Activated CD4-positive, alpha-beta T cell treated with anti-CD3 and anti-CD28 coated beads, Interleukin-2, amount 50 U/mL, for 16 hours (primary cell): ENCODE measurements at regions not wholly inside any gene's neighbourhood (a gene's known extent, or its start where the extent isn't known, plus 50 kb on each side); places are given as distances from the start of the nearest gene placed in this dataset.
"Not testable (repeated sequence)": the region's sequence is repeated elsewhere in the genome, so short reads cannot be mapped to it uniquely, and the experiment has no call there.

Experiments
- DNase-seq: peaks from one replicate; pipeline ENCODE4 v3.0.0-alpha.2; 2020

GRCh38 chr11:57047610-57048009 is 58.9 kb downstream of the OR5AK2 start:
- no peak for DNase-seq

GRCh38 chr11:57049749-57050148 is 61.0 kb downstream of the OR5AK2 start:
- DNase-seq: no peak

GRCh38 chr11:57054817-57055216 is 66.1 kb downstream of the OR5AK2 start:
- no peak for DNase-seq

GRCh38 chr11:57055744-57056143 is 67.0 kb downstream of the OR5AK2 start:
- no peak for DNase-seq

GRCh38 chr11:57056735-57057134 is 68.0 kb downstream of the OR5AK2 start:
- no peak for DNase-seq

- no peak for DNase-seq
Observed at GRCh38 chr11:57057561-57057960, 68.8 kb downstream of the OR5AK2 start.

- DNase-seq: not testable (repeated sequence)
Observed at GRCh38 chr11:57062957-57063356, 74.2 kb downstream of the OR5AK2 start.

- no peak for DNase-seq
Observed at GRCh38 chr11:57069942-57070341, 81.2 kb downstream of the OR5AK2 start.

GRCh38 chr11:57071829-57072228 is 83.1 kb downstream of the OR5AK2 start:
- no peak for DNase-seq

- no peak for DNase-seq
Observed at GRCh38 chr11:57072640-57073039, 83.9 kb downstream of the OR5AK2 start.

GRCh38 chr11:57073128-57073527 is 84.4 kb downstream of the OR5AK2 start:
- DNase-seq: no peak

- no peak for DNase-seq
Observed at GRCh38 chr11:57081356-57081755, 92.6 kb downstream of the OR5AK2 start.

GRCh38 chr11:57082125-57082524 is 93.4 kb downstream of the OR5AK2 start:
- no peak for DNase-seq

- no peak for DNase-seq
Observed at GRCh38 chr11:57083641-57084385, 95.1 kb downstream of the OR5AK2 start.

GRCh38 chr11:57085611-57086010 is 96.1 kb upstream of the LRRC55 start:
- no peak for DNase-seq

- DNase-seq: no peak
Observed at GRCh38 chr11:57087991-57088390, 93.8 kb upstream of the LRRC55 start.

- DNase-seq: no peak
Observed at GRCh38 chr11:57092028-57092698, 89.6 kb upstream of the LRRC55 start.

GRCh38 chr11:57094181-57094935 is 87.4 kb upstream of the LRRC55 start:
- no peak for DNase-seq

- DNase-seq: no peak
Observed at GRCh38 chr11:57095417-57095816, 86.3 kb upstream of the LRRC55 start.

- no peak for DNase-seq
Observed at GRCh38 chr11:57095896-57096295, 85.9 kb upstream of the LRRC55 start.

- no peak for DNase-seq
Observed at GRCh38 chr11:57097149-57097548, 84.6 kb upstream of the LRRC55 start.

GRCh38 chr11:57098191-57098590 is 83.6 kb upstream of the LRRC55 start:
- no peak for DNase-seq

GRCh38 chr11:57100638-57101331 is 81.0 kb upstream of the LRRC55 start:
- no peak for DNase-seq
